ENCODE measurements at regions not wholly inside any gene's neighbourhood (a gene's known extent, or its start where the extent isn't known, plus 50 kb on each side); places are given as distances from the start of the nearest gene placed in this dataset.
"Not testable (repeated sequence)": the region's sequence is repeated elsewhere in the genome, so short reads cannot be mapped to it uniquely, and the experiment has no call there.

DNA sequence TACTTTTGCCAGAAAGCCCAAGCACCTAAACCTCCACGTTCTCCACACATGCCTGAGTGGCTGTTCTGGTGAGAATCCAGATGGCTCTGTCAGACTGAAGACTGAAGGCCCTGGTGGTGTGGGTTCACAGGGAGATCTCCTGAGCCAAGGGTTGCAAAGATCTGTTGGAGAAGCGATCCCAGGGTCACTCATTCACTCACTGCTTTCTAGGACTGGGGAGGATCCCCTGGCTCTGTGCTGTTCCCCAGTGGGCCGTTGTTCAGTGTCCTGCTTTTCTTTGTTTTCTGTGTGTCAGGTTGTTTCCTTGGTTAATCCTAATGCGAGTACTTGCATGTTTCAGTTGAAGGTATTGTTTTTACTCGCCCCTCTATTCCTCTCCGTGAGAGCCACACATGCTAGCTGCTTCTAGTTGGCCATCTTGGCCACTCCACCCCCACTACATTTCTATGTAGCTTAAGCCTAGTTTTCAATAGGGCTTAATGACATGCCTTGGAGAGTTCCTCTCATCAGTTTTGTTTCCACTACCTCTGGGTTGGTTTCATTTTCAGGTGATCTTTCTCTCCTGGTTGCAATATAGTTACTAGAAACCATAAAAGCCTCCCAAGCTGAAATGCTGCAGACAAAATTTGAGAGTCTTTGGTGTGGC lies 144.5 kb upstream of the SLC38A2 start:
- no peak for DNase-seq

DNA sequence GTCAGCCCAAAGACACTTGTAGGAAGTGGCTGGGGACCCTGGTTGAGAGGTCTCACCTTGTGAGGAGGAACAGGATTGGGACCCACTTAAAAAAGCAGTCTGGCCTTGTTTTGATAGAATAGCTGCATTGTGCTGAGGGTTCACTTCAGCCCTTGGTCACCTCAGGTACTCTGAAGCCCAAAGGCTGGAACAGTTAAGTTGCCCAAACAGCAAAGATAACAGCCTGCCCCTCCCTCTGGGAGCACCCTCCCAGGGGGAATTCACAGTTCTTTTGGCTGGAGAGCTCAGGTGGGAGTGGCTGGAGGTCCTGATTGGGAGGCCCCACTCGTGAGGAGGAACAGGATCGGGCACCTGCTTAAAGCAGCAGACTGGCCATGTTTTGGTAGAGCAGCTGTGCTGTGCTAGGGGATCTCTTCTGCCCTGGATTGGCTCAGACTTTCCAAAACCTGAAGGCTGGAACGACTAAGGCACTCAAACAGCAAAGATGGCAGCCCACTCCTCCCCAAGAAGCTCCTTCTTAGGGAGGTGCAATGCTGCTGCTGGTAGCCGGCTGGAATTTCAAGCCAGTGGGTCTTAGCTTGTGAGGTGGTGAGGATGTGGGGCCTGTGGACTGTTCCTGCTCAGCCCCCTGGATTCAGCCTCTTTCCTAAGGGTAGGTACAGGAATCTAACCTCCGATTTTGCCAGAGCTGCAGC lies 143.8 kb upstream of the SLC38A2 start:
- no peak for DNase-seq

DNA sequence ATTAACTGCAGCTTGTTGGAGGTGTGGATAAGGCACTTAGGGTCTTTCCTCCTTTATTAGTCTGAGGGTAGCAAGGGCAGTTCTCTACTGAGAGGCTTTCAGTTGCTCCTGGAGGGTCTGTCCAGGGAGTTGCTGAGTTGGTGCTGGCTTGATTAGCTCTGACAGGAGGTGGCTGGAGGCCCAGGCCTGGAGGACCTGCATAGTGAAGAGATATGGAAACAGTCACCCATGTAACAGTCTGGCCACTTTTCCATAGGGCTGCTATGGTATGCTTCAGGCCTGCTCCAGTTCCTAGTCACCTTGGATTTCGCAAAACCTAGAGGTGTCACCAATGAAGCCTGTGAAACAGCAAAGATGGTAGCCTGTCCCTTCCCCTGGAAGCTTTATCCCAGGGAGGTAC lies 143.3 kb upstream of the SLC38A2 start:
- no peak for DNase-seq

DNA sequence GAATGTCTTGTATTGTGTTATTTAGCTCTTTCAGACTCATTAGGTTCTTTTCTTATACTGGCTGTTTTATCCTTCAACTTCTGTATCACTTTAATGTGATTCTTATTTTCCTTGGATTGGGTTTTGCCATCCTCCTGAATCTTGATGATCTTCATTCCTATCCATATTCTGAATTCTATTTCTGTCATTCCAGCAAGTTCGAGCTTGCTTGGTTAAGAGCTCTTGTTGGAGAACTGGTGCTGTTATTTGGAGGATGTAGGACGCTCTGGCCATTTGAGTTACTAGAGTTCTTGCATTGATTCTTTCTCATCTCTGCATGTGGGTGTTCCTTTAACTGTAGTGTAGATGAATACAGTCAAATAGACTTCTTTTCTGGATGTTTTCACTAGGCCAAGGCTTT lies 142.3 kb upstream of the SLC38A2 start:
- no peak for DNase-seq

DNA sequence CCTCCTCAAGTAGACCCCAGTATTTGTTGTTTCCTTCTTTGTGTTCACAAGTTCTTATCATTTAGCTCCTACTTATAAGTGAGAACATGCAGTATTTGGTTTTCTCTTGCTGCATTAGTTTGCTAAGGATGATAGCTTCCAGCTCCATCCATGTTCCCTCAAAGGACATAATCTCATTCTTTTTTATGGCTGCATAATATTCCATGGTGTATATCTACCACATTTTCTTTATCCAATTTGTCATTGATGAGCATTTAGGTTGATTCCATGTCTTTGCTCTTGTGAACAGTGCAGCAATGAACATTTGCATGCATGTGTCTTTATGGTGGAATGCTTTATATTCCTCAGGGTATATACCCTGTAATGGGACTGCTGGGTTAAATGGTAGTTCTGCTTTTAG lies 137.7 kb upstream of the SLC38A2 start:
- DNase-seq, result not testable (repeated sequence)

DNA sequence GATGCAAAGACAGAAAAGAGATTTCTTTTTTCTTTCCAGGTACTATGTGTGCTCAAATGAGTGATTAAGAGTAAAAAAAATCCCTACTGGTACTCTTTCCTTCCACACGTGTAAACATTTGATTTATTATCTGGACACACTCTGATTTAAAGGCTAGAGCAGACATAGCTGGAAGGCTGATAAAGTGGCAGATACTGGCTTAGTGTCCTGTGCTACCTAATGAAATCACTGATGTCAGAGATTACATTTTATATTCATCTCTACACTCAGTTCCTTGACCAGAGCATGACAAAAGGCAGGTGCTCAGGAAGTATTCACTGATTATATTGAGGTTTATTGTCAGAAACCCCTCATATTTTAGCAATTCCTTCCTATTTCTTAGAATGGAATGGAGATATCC lies 136.6 kb upstream of the SLC38A2 start:
- no peak for DNase-seq

DNA sequence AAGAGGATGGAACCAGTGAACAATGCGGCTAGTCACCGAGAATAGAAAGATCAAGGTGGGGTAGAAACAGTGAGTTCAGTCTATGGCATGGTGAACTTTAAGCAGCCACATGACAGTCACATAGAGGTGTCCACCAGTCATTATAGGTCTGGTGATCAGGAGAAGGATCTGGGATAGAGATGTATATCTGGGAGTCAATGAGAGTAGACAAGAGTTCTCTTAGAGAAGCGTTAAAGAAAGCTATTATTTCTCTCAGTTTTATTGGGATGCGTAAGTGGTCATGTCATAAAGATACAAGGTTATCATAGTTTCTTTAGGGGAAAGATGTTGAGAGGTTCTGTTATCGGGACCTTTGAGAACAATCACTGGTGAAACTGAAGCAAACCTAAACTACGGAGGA lies 136.1 kb upstream of the SLC38A2 start:
- no peak for DNase-seq

DNA sequence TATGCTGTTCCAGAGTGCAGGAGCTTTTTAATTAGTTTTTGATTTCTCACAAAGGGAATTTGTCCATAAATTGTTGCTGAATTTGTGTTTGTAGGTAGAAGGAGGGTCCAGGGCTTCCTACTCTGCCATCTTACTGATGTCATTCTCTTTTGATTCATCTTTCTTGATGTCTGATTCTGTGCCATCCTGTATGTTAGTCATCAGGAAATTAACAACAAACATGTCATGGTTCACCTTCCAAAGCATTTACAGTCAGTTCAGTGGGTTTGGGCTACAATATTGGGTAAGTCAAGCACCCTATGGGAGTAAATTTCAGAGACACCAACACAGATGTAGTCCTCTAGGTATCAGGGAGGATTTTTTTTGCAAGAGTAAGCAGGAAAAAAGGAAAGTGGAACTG lies 135.2 kb upstream of the SLC38A2 start:
- DNase-seq, result no peak

DNA sequence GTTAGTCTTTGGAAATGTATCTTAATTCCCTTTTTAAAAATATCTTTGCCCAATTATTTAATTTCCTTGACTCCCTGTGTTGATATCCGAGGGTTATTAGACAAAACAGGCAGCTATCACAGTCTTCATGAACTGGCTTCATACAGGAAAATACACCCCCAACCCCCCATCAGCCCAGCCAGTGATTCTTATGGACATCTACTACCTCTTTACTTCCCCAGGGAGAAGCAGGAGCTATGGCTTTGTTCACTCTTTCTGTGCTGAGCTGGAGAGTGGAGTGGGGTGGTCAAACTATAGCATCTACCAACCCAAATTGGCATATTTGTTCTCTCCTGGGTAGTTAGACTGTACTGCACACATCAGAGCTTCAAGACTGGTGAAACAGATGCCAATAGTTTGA lies 134.4 kb upstream of the SLC38A2 start:
- no peak for DNase-seq

DNA sequence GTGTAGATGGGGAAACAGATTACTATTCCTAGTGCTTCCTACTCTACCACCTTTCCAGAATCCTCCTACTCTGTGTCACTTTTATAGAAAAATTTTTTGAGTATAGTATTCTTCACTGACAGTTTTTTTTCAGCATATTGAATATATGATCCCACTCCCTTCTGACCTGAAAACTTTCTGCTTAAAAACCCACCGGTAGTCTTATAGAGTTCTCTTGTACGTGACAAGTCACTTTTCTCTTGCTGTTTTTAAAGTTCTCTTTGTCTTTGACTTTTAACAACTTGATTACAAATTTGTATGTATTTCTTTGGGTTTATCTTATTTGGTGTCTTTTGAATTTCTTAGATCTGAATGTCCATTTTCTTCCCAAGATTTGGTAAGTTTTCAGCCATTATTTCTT lies 133.6 kb upstream of the SLC38A2 start:
- DNase-seq, result no peak

DNA sequence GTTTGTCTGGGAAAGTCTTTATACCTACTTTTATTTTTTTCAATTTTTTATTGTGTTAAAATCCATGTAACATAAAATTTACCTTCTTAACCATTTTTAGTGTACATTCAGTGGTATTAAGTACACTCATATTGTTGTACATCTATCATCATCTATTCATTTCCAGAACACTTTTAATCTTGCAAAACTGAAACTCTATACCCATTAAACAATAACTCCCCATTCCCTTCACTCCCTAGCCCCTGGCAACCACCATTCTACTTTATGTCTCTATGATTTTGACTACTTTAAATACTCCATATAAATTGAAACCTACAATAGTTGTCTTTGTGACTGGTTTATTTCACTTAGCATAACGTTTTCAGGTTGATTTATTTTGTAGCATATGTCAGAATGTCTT lies 131.9 kb upstream of the SLC38A2 start:
- no peak for DNase-seq

DNA sequence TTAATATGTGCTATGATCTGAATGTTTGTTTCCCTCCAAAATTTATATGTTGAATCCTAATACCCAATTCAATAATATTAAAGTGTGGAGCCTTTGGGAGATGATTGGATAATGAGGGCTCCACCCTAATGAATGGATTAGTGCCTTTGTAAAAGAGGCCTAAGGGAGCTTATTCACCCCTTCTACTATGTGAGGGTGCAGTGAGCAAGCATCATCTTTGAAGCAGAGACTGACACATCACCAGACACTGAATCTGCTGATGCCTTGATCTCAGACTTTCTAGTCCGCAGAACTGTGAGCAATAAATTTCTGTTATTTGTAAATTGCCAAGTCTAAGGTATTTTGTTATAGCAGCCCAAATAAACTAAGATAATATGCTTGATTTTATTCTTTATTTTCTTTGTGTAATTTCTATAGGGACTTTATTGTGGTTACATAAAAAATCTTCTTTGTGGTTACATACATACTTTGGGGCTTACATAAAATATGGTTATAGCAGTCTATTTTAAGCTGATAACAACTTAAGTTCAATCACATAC lies 131.1 kb upstream of the SLC38A2 start:
- DNase-seq, result no peak

DNA sequence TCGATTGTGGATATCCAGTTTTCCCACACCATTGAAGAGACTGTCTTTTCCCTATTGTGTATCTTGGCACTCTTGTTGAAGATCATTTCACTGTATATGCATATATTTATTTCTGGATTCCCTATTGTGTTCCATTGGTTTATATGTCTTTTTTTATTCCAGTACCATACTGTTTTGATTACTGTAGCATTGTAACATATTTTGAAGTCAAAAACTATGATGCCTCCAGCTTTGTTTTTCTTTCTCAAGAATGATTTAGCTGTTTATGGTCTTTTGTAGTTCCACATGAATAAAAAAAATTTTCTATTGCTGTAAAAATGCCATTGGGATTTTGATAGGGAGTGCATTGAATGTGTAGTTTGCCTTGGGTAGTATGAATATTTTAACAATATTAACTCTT lies 128.1 kb upstream of the SLC38A2 start:
- no peak for DNase-seq

DNA sequence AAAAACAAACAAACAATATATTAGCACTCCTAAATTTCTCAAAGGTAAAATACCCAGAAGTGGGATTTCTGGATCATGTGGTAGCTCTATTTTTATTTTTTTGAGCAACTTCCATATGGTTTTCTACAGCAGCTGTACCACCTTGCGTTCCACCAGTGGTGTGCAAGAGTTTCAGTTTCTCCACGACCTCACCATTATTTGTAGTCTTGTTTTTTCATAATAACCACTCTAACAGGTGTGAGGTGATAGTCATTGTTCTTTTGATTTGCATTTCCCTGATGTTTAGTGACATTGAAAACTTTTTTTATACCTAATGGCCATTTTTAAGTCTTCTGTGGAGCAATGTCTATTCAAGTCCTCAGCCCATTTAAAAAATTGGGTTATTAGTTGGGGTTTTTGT lies 127.3 kb upstream of the SLC38A2 start:
- DNase-seq, result no peak

DNA sequence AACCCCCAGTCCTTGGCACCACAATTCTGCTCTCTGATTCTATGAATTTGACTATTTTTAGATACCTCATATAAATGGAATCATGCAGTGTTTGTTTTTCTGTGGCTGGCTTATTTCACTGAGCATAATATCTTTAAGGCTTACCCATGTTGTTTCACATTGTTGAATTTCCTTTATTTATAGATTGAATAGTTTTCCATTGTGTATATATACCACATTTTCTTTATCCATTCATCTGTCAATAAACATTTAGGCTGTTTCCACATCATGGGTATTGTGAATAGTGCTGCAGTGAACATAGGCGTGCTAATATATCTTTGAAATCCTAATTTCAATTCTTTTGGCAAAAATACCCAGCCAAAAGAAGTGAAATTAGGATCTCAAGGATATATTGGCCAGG lies 126.7 kb upstream of the SLC38A2 start:
- no peak for DNase-seq

DNA sequence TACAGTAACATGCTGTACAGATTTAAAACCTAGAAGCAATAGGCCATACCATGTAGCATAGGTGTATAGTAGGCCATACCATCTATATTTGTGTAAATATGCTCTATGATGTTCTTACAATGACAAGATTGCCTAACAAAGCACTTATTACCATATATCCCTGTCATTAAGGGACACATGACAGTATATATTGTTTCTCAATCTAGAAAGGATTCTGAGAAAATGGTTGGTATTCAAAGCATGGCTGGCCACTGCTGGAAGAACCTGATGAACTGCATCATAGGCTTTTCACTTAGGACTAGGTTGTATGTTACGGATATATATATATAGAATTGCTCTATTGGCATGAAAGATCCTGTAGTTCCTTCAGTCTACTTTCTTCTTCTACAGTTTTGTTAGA lies 125.2 kb upstream of the SLC38A2 start:
- no peak for DNase-seq

DNA sequence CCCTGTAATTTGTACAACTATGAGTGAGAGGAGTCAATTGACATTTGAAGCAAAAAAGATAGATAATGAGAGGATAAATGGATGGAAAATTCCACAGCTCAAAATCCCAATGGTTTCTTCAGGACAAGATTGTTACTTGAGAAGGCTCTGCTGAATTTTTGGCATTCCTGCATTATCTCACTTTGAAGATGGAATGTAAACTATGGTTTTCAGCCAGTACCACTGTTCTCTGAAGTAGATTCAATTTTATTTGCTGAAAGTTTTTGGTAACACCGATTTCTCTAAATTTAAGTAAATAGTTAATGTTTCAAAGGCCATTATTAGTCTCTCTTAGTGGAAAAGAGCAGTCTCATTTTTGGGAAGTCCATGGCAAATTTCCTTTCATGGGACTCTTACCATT lies 121.9 kb upstream of the SLC38A2 start:
- no peak for DNase-seq

DNA sequence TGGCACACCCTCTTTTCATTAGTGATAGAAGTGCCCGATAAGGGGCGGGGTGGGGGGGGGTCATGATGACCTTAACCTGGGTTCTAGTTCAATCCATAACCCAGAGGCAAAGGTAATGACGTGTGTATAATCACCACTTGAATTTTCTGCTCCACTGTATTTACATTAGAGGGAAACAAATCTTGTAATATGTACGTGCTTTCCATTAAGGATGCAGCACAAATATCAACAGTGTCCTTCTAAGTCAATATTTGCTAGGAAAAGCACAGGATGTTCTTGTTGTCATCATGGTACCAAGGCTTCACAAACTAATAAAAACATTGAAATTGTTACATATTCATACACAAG lies 121.2 kb upstream of the SLC38A2 start:
- no peak for DNase-seq

DNA sequence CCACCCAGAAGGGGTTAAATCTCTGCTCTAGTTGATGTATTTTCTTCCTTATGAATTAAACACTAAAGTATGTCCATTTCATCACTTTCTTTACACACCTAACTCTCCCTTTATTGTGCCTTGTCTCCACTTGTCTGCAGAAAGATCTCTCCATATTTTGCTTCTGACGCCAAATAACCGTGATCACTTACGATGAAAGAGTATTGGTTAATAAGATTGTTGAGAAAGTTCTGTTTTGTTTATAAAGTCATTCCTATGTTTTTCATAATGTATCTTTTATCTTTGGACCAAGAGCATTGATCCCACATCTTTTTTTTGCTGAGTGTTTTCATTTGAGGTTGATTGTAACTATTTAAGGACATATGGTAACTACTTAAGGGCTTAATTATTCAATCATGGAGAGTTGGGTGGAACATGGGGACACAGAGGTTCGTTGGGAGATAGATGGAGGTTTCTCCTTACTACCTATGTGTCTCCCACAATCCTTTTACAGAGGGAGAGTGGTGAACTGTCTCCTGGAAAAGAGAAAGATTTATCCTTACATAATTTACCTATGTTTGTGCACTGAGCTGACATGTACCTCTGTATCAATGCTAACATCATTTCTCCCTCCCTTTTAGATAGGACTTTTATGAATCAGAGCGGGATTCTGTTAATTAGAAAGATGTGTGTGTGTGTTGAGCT lies 120.7 kb upstream of the SLC38A2 start:
- no peak for DNase-seq

DNA sequence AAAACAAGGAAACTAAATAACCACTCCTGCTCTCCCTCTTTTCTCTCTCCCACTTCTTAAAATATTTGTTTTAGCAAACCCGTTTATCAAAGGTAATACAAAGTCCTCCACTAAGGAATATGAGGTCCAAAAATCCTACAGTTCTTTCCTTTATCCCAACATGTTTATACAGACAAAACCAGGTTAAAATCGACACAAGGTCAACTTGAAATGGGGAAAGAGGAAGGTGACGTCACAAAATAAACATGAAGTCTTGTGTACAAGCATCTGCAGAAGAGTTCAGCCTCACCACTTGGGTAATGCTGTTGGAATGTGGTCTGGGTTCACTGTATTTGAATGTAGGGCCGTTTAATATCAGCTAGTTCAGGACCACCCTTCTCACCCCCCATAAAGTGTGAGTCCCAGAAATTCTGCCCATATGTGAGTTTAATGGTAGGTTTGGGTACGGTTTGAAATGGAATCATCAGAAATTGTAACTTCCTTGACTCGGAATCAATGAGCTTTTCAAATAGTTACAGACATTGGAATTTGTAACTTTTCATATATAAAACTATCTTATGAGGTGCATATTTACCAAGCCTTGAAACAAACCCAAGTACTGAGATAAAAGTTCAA lies 120.0 kb upstream of the SLC38A2 start:
- DNase-seq, result no peak

DNA sequence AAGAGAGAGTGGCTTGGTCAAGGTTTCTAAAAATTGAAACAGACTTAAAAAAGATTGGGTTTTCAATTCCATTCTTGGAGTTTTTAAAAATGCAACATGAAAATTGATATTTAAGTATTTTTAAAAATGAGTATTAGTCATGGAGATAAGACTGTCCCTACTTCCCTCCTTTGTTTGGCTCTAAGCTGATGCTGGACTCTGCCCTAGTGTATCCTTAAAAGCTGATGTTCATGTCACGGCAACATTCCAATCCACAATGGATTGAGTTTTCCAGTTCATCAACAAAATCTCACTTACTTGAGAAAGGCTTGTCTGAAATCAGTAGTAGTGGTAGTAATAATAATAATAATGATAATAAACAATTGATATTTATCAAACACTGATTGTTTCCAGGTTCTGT lies 119.0 kb upstream of the SLC38A2 start:
- DNase-seq, result no peak

DNA sequence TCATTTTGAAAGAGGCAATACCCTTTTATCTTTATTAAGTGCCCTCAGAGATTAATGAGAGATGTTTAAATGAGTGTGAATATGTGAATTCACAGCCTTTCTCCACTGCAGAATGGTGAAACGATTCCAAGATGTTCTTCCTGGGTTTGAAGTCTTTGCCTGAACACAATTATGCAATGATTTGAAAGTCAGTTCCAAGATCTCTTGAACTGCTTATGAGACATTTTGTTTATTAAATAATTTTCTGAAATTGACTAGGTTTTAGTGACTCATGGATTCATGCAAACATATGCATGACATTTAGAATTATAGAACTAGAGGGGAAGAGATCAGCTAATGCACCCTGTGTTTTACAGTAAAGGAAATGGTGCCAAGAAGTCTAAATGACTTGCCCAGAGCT lies 118.1 kb upstream of the SLC38A2 start:
- DNase-seq, result no peak

DNA sequence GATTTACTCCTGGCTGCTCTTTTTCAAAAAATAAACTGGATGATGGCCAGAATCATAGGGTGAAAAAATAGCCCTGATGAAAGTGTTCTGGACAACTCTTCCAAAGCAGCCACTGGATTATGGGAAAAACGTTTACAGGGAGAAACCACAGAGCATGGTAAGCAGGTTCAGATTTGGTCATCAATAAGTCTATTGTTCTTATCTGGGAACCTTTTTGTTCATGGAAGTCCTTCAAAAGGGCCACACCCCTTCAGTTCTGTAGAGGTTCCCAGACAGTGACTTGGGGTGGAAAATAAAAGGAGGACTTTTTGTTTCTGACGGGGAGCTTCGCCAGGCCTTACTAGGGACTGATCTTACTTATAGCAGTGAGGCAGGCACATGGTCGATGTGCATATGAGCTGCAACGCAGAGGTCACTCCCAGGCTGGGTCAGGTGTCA lies 117.4 kb upstream of the SLC38A2 start:
- no peak for DNase-seq

DNA sequence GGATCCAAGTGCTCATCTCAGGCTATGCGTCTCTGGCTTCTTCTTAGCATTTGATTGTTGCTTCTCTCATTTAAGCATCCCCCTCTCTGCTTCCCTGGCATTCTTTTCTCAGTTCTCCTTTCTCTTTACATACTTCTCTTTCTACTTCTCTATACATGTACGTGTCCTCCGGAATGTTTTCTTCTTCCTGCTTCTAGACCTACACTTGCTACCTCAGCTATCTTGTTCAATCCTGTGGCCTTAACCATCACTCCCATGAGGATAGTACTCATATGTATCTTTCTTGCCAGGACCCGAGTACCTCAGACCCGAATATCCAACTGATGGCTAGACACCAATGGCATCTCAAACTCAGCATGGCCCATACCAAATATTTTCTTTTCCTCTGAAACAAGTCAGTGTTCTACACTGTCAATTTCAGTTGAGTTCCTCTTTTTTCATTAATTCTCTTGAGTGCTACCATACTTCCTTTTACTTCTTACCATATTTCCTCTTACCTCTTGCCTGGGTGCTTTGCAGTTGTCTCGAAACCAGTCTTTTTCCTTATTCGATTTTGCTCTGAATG lies 115.1 kb upstream of the SLC38A2 start:
- no peak for DNase-seq
